Esophagus squamous epithelium (tissue), 4 donors: ENCODE measurements at regions not wholly inside any gene's neighbourhood (a gene's known extent, or its start where the extent isn't known, plus 50 kb on each side); places are given as distances from the start of the nearest gene placed in this dataset.

Source experiments
- CTCF ChIP-seq, 6 experiments: fragments of 450-650 bp in 4 of 6; fragments of 200-600 bp in 2 of 6; sonication (generic) in 2 of 6; IDR thresholded peaks; one replicate each; pipeline ENCODE4 v1.5.1; 2016 to 2019; ENCODE audit warnings: antibody characterized with exemption in 6 of 6, mild to moderate bottlenecking in 4 of 6, moderate library complexity in 4 of 6
- POLR2A ChIP-seq, 4 donors: fragments of 450-650 bp; IDR thresholded peaks; one replicate each; pipeline ENCODE4 v1.6.1; 2017; ENCODE audit warnings: antibody characterized with exemption in 4 of 4, mild to moderate bottlenecking in 4 of 4, moderate library complexity in 3 of 4

DNA sequence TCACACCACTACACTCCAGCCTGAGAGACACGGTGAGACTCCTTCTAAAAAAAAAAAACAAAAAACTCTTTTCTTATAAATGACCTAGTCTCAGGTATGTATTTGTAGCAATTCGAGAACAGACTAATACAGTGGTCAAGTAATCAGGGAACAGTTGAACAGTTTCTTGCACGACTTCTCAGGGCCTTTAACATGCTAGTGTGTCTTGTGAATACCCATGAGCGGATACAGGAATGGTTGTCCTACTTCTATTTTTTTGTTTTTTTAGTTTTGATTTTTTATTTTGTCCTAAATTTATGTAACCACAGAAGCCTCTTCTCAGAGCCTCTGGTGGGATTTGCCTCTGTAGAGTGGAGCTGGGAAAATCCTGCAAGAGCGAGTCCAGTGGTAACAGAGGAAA is 71.0 kb upstream of the NANOS1 start:
- no peak for TF ChIP-seq CTCF (IDR thresholded peaks at IDR 0.05)
- no peak for TF ChIP-seq POLR2A (IDR thresholded peaks at IDR 0.05)
